Natural killer cell treated with Interleukin-12 subunit alpha and Interleukin-12 subunit beta and Interleukin-15 and Interleukin-18, amount 100 ng/mL, for 72 hours (primary cell): ENCODE measurements at regions not wholly inside any gene's neighbourhood (a gene's known extent, or its start where the extent isn't known, plus 50 kb on each side); places are given as distances from the start of the nearest gene placed in this dataset.

Source experiments
- ATAC-seq, 2 donors: fragments of 150-1000 bp; cut with Tn5 transposase in 1 of 2; sonication (Bioruptor Pico), chemical (Tn5 transposase) in 1 of 2; 2 replicates each; pipeline ENCODE4 v1.10.0; 2021
- DNase-seq: peaks from one replicate; pipeline ENCODE4 v3.0.0; 2022; ENCODE audit warnings: low spot score
- H3K27ac Mint-ChIP-seq, 2 donors: 1 replicate in 1 of 2; 2 replicates in 1 of 2; pipeline ENCODE4 v1.8.0; 2022; ENCODE audit warnings: mixed read lengths in 2 of 2, mild to moderate bottlenecking in 1 of 2, moderate library complexity in 1 of 2
- H3K27me3 Mint-ChIP-seq, 2 donors: 1 replicate in 1 of 2; 2 replicates in 1 of 2; pipeline ENCODE4 v1.8.0; 2022; ENCODE audit warnings: mixed read lengths in 2 of 2
- H3K36me3 Mint-ChIP-seq: one replicate; pipeline ENCODE4 v1.8.0; 2022; ENCODE audit warnings: mixed read lengths
- H3K4me1 Mint-ChIP-seq, 2 donors: 1 replicate in 1 of 2; 2 replicates in 1 of 2; pipeline ENCODE4 v1.8.0; 2022; ENCODE audit warnings: low read depth in 2 of 2, mixed read lengths in 2 of 2, mild to moderate bottlenecking in 1 of 2
- H3K4me3 Mint-ChIP-seq: one replicate; pipeline ENCODE4 v1.8.0; 2022; ENCODE audit warnings: mixed read lengths
- H3K9me3 Mint-ChIP-seq: 2 replicates; pipeline ENCODE4 v1.8.0; 2022; ENCODE audit warnings: mixed read lengths

DNA sequence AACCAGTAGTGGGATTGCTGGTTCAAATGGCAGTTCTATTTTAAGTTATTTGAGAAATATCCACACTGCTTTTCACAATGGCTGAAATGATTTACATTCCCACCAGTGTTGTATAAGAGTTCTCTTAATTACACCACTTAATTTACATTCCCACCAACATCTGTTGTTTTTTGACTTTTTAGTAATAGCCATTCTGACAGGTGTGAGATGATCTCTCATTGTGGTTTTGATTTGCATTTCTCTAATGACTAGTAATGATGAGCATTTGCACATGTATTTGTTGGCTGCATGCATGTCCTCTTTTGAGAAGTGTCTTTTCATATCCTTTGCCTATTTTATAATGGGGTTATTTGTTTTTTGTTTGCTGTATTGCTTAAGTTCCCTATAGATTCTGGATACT is 688.3 kb downstream of the PRR16 start:
- no peak overlapping the region for H3K4me3 Mint-ChIP-seq
- no peaks in the 10 kb centered on the region for H3K4me1 Mint-ChIP-seq
- H3K27me3 Mint-ChIP-seq = no peaks in the 10 kb centered on the region
- H3K36me3 Mint-ChIP-seq = no peaks in the 10 kb centered on the region
- DNase-seq (no peak), ATAC-seq (no peak)
- no peak overlapping the region for H3K27ac Mint-ChIP-seq
- peaks cover 16% of the 10 kb centered on the region for H3K9me3 Mint-ChIP-seq

DNA sequence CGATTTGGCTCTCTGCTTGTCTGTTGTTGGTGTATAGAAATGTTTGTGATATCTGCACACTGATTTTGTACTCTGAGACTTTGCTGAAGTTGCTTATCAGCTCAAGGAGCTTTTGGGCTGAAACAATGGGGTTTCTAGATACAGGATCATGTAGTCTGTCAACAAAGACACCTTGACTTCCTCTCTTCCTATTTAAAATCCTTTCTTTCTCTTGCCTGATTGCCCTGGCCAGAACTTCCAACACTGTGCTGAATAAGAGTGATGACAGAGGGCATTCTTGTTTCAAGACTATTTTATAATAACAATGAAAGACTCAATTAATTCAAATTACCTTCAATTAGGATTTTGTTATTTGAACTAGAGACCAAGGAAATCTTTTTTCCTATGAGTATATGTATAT is 692.5 kb downstream of the PRR16 start:
- ATAC-seq (no peak), DNase-seq (no peak)
- H3K36me3 Mint-ChIP-seq = no peaks in the 10 kb centered on the region
- no peak overlapping the region for H3K27ac Mint-ChIP-seq
- no peaks in the 10 kb centered on the region for H3K27me3 Mint-ChIP-seq
- no peak overlapping the region for H3K4me3 Mint-ChIP-seq
- no peaks in the 10 kb centered on the region for H3K4me1 Mint-ChIP-seq
- H3K9me3 Mint-ChIP-seq = peaks cover 11% of the 10 kb centered on the region

GRCh38 chr5:121158451-121158850 is 693.2 kb upstream of the FTMT start:
- no peak overlapping the region for H3K27ac Mint-ChIP-seq
- no peak for DNase-seq
- no peak for ATAC-seq
- H3K36me3 Mint-ChIP-seq = no peaks in the 10 kb centered on the region
- peaks cover 8% of the 10 kb centered on the region for H3K9me3 Mint-ChIP-seq
- no peaks in the 10 kb centered on the region for H3K4me1 Mint-ChIP-seq
- no peaks in the 10 kb centered on the region for H3K27me3 Mint-ChIP-seq
- no peak overlapping the region for H3K4me3 Mint-ChIP-seq

DNA sequence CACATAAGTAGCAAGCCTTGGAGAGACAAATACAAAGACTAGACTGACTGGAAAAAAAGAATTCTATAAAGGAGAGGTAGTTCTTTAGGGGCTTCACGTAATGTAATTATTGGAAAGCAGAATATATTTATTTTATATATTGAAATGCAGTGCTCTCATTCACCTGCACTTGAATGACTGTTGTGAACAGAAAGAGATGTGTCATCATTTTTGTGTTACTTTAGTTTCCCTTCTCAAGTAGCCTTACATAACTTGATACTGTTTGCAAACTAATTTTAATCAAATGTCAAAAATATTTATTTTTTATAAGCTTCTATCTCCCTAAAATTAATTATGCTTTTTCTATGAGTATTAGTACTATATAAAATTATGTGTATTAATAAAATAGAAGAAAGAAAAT is 691.1 kb upstream of the FTMT start:
- no peaks in the 10 kb centered on the region for H3K36me3 Mint-ChIP-seq
- no peak overlapping the region for H3K27ac Mint-ChIP-seq
- no peaks in the 10 kb centered on the region for H3K27me3 Mint-ChIP-seq
- no peak overlapping the region for H3K4me3 Mint-ChIP-seq
- peaks cover 8% of the 10 kb centered on the region for H3K9me3 Mint-ChIP-seq
- DNase-seq (no peak), ATAC-seq (no peak)
- H3K4me1 Mint-ChIP-seq = no peaks in the 10 kb centered on the region

GRCh38 chr5:121164632-121165031 is 687.0 kb upstream of the FTMT start:
- Mint-ChIP-seq H3K27me3 (no peaks in the 10 kb centered on the region), H3K36me3 (no peaks in the 10 kb centered on the region), H3K27ac (no peak overlapping the region), H3K4me3 (no peak overlapping the region), H3K4me1 (no peaks in the 10 kb centered on the region), H3K9me3 (peaks cover 7% of the 10 kb centered on the region)
- DNase-seq (no peak), ATAC-seq (no peak)

DNA sequence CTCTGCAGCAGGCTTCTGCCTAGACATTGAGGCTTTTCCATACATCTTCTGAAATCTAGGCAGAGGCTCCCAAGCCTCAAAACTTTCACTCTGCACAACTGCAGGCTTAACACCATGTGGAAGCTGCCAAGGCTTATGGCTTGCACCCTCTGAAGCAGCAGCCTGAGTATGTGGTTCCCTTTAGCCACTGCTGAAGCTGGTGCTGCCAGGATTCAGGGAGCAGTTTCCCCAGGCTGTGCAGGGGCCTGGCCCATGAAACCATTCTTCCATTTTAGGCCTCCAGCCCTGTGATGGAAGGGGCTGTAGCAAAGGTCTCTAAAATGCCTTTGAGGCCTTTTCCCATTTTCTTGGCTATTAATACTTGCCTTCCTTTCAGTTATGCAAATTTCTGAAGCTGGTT is 680.3 kb upstream of the FTMT start:
- Mint-ChIP-seq H3K36me3 (peaks cover 7% of the 10 kb centered on the region), H3K4me3 (no peak overlapping the region), H3K27ac (no peak overlapping the region), H3K27me3 (no peaks in the 10 kb centered on the region), H3K4me1 (no peaks in the 10 kb centered on the region), H3K9me3 (peaks cover 8% of the 10 kb centered on the region)
- DNase-seq (no peak), ATAC-seq (no peak)

- H3K27me3 Mint-ChIP-seq = no peaks in the 10 kb centered on the region
- DNase-seq = no peak
- no peak overlapping the region for H3K4me3 Mint-ChIP-seq
- no peak overlapping the region for H3K27ac Mint-ChIP-seq
- no peaks in the 10 kb centered on the region for H3K4me1 Mint-ChIP-seq
- peaks cover 8% of the 10 kb centered on the region for H3K9me3 Mint-ChIP-seq
- no peak for ATAC-seq
- H3K36me3 Mint-ChIP-seq = peaks cover 7% of the 10 kb centered on the region
Measured at GRCh38 chr5:121171834-121172233, 679.8 kb upstream of the FTMT start.

GRCh38 chr5:121174351-121174750 is 677.3 kb upstream of the FTMT start:
- no peaks in the 10 kb centered on the region for H3K27me3 Mint-ChIP-seq
- ATAC-seq (no peak), DNase-seq (no peak)
- peaks cover 8% of the 10 kb centered on the region for H3K9me3 Mint-ChIP-seq
- no peak overlapping the region for H3K27ac Mint-ChIP-seq
- H3K36me3 Mint-ChIP-seq = peaks cover 7% of the 10 kb centered on the region
- H3K4me1 Mint-ChIP-seq = no peaks in the 10 kb centered on the region
- no peak overlapping the region for H3K4me3 Mint-ChIP-seq

GRCh38 chr5:121175986-121176385 is 675.7 kb upstream of the FTMT start:
- DNase-seq (no peak), ATAC-seq (no peak)
- Mint-ChIP-seq H3K4me3 (no peak overlapping the region), H3K4me1 (no peaks in the 10 kb centered on the region), H3K27me3 (no peaks in the 10 kb centered on the region), H3K36me3 (peaks cover 7% of the 10 kb centered on the region), H3K27ac (no peak overlapping the region), H3K9me3 (peaks cover 9% of the 10 kb centered on the region)

DNA sequence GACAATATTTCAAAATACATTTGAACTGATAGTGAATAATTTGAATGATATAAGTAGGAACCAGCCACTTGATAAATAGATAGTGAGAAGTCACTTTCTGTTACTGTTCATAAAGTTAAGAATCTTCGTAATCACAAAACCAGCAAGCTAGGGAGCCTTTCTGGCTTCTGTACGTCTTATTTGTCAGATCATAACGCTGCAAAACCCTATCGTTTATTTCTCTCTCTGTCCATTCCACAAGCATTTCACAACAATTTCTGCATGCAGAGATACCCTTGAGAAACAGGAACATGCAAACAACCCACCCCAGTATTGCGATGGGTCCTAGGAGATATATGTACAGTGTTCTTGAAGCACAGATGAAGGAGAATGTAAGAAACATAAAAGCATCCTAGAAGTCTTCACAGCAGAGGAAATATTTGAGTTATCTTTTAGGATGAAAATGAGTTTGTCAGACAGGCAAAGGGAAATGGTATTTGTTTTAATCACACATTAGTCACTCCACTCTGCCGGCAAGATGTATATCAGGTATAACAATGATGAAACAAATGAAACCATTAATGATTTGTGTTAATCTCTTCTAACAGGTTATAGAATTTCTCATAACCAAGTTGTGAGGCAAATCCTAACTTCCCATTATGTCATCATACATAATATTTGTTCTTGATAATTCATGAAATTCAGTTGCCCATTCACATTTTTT is 668.7 kb upstream of the FTMT start:
- H3K27ac Mint-ChIP-seq = no peak overlapping the region
- H3K9me3 Mint-ChIP-seq = peaks cover 15% of the 10 kb centered on the region
- H3K36me3 Mint-ChIP-seq = no peaks in the 10 kb centered on the region
- no peak for DNase-seq
- H3K4me1 Mint-ChIP-seq = no peaks in the 10 kb centered on the region
- ATAC-seq = peak in 1 of 2 donors; percentile 56
- H3K4me3 Mint-ChIP-seq = no peak overlapping the region
- no peaks in the 10 kb centered on the region for H3K27me3 Mint-ChIP-seq

GRCh38 chr5:121188849-121189248 is 662.8 kb upstream of the FTMT start:
- H3K4me3 Mint-ChIP-seq = no peak overlapping the region
- no peaks in the 10 kb centered on the region for H3K4me1 Mint-ChIP-seq

GRCh38 chr5:121189342-121190305 is 662.1 kb upstream of the FTMT start:
- peaks cover 5% of the 10 kb centered on the region for H3K36me3 Mint-ChIP-seq
- no peak overlapping the region for H3K27ac Mint-ChIP-seq
- H3K27me3 Mint-ChIP-seq = no peaks in the 10 kb centered on the region
- H3K9me3 Mint-ChIP-seq = peaks cover 9% of the 10 kb centered on the region
- DNase-seq = no peak
- no peak overlapping the region for H3K4me3 Mint-ChIP-seq
- no peak for ATAC-seq
- no peaks in the 10 kb centered on the region for H3K4me1 Mint-ChIP-seq

More at GRCh38 chr5:121188849-121189248, 662.8 kb upstream of the FTMT start:
- no peak for DNase-seq
- no peaks in the 10 kb centered on the region for H3K27me3 Mint-ChIP-seq
- no peak overlapping the region for H3K27ac Mint-ChIP-seq
- peaks cover 5% of the 10 kb centered on the region for H3K36me3 Mint-ChIP-seq
- ATAC-seq = no peak
- peaks cover 9% of the 10 kb centered on the region for H3K9me3 Mint-ChIP-seq

GRCh38 chr5:121199216-121199999 is 652.3 kb upstream of the FTMT start:
- Mint-ChIP-seq H3K4me3 (no peak overlapping the region), H3K27ac (no peak overlapping the region), H3K9me3 (peaks cover 11% of the 10 kb centered on the region), H3K4me1 (no peaks in the 10 kb centered on the region), H3K36me3 (no peaks in the 10 kb centered on the region), H3K27me3 (no peaks in the 10 kb centered on the region)
- no peak for DNase-seq
- ATAC-seq = no peak

DNA sequence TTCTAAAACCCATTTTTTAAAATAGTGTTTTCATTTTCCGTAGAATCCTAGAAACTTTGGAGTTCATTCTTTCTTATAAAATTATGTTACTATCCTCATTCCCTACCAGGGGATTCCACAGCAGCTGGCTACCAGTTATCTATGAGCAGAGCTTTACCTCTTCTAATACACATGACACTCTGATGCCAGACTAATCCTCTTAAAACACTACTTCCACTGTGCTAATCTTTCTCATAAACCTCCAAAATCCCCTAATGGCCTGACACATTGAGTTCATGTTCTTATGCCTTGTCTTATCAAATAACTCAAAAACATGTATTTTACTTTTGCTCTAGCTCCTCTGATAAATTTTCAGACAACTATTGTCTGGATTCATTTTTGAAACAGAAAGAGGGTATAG is 633.6 kb upstream of the FTMT start:
- no peaks in the 10 kb centered on the region for H3K4me1 Mint-ChIP-seq
- no peak for DNase-seq
- H3K36me3 Mint-ChIP-seq = peaks cover 16% of the 10 kb centered on the region
- no peaks in the 10 kb centered on the region for H3K27me3 Mint-ChIP-seq
- no peak overlapping the region for H3K27ac Mint-ChIP-seq
- H3K4me3 Mint-ChIP-seq = no peak overlapping the region
- peaks cover 27% of the 10 kb centered on the region for H3K9me3 Mint-ChIP-seq
- no peak for ATAC-seq
